IMR-90 (cell line): ENCODE measurements at regions not wholly inside any gene's neighbourhood (a gene's known extent, or its start where the extent isn't known, plus 50 kb on each side); places are given as distances from the start of the nearest gene placed in this dataset.

ENCODE experiments used
- ATAC-seq: fragments of 200-7000 bp; cut with Tn5 transposase; 2 replicates; pipeline ENCODE4 v1.9.1; 2020; ENCODE audit warnings: low read depth, mild to moderate bottlenecking, moderate library complexity
- BruUV-seq: library from RNA; stranded (reverse); fragments of 400-500 nt; replicated peaks from 2 replicates; lab custom pipeline; 2021; lab: Mats Ljungman, UMichigan
- CTCF ChIA-PET: fragments of 300-600 bp; formaldehyde crosslinking; extraction: SDS; loops from one replicate; lab custom pipeline; 2021; ENCODE audit warnings: antibody characterized with exemption; lab: Yijun Ruan, JAX
- POLR2A ChIA-PET: fragments of 300-600 bp; sonication (Branson Sonifier 250); formaldehyde crosslinking; loops from one replicate; lab custom pipeline; 2022; ENCODE audit warnings: antibody characterized with exemption; ENCODE audit not compliant: unreplicated experiment; lab: Charles Lee
- DNase-seq: peaks from one replicate; pipeline ENCODE4 v3.0.0; 2013
- H2AFZ ChIP-seq: replicated peaks from 2 replicates; pipeline ENCODE3; 2013; ENCODE audit warnings: low read length, mild to moderate bottlenecking; ENCODE audit not compliant: poor library complexity
- H2AK5ac ChIP-seq: 2 replicates; pipeline ENCODE4 v1.6.1; 2013; ENCODE audit warnings: low read depth, low read length, inconsistent platforms
- H2AK9ac ChIP-seq: replicated peaks from 2 replicates; pipeline ENCODE3; 2013; ENCODE audit warnings: mild to moderate bottlenecking, low read depth, low read length, moderate library complexity; ENCODE audit not compliant: poor library complexity
- H2BK120ac ChIP-seq: 2 replicates; pipeline ENCODE4 v1.6.1; 2013; ENCODE audit warnings: low read depth, low read length, inconsistent platforms
- H2BK15ac ChIP-seq: 3 replicates; pipeline ENCODE4 v1.6.1; 2013; ENCODE audit warnings: low read depth, low read length, inconsistent platforms
- H2BK20ac ChIP-seq: 2 replicates; pipeline ENCODE4 v1.6.1; 2013; ENCODE audit warnings: low read depth, mild to moderate bottlenecking, inconsistent platforms, low read length, moderate library complexity
- H2BK5ac ChIP-seq: 2 replicates; pipeline ENCODE4 v1.6.1; 2013; ENCODE audit warnings: mild to moderate bottlenecking, low read depth, low read length, inconsistent platforms; ENCODE audit not compliant: poor library complexity, severe bottlenecking
- H3K14ac ChIP-seq: replicated peaks from 2 replicates; pipeline ENCODE4 v1.6.1; 2013; ENCODE audit warnings: low read depth, low read length, inconsistent platforms
- H3K18ac ChIP-seq: 2 replicates; pipeline ENCODE4 v1.6.1; 2013; ENCODE audit warnings: low read depth, low read length, control low read depth
- H3K23ac ChIP-seq: 2 replicates; pipeline ENCODE4 v1.6.1; 2013; ENCODE audit warnings: low read depth, low read length, inconsistent platforms
- H3K27ac ChIP-seq: 2 replicates; pipeline ENCODE4 v1.5.1; 2013; ENCODE audit warnings: mild to moderate bottlenecking, control low read depth, low read length; ENCODE audit not compliant: insufficient read depth
- H3K27me3 ChIP-seq: 2 replicates; pipeline ENCODE4 v1.6.1; 2013; ENCODE audit warnings: low read length; ENCODE audit not compliant: control insufficient read depth, insufficient read depth
- H3K36me3 ChIP-seq: 2 replicates; pipeline ENCODE4 v1.6.1; 2013; ENCODE audit warnings: low read length, mixed read lengths; ENCODE audit not compliant: control insufficient read depth, insufficient read depth
- H3K4ac ChIP-seq: 2 replicates; pipeline ENCODE4 v1.6.1; 2013; ENCODE audit warnings: low read depth, low read length, inconsistent platforms
- H3K4me1 ChIP-seq: 2 replicates; pipeline ENCODE4 v1.6.1; 2013; ENCODE audit warnings: low read length, mixed read lengths; ENCODE audit not compliant: control insufficient read depth, insufficient read depth
- H3K4me2 ChIP-seq: 2 replicates; pipeline ENCODE4 v1.6.1; 2013; ENCODE audit warnings: low read depth, mild to moderate bottlenecking, control low read depth, low read length, moderate library complexity
- H3K4me3 ChIP-seq: 2 replicates; pipeline ENCODE4 v1.5.1; 2013; ENCODE audit warnings: low read depth, mild to moderate bottlenecking, control low read depth, low read length, moderate library complexity; ENCODE audit not compliant: insufficient read depth
- H3K56ac ChIP-seq: 2 replicates; pipeline ENCODE4 v1.6.1; 2013; ENCODE audit warnings: low read length, inconsistent platforms; ENCODE audit not compliant: insufficient read depth; ENCODE audit errors: extremely low read depth
- H3K79me1 ChIP-seq, 2 experiments: 2 replicates each; pipeline ENCODE4 v1.6.1; 2013; ENCODE audit warnings: low read length in 2 of 2, inconsistent platforms in 1 of 2, low read depth in 1 of 2
- H3K9ac ChIP-seq: 2 replicates; pipeline ENCODE4 v1.6.1; 2013; ENCODE audit warnings: low read depth, low read length, control low read depth
- H3K9me1 ChIP-seq: 2 replicates; pipeline ENCODE4 v1.6.1; 2013; ENCODE audit warnings: low read length, inconsistent platforms; ENCODE audit not compliant: insufficient read depth
- H3K9me3 ChIP-seq: 2 replicates; pipeline ENCODE4 v1.6.1; 2013; ENCODE audit warnings: low read length; ENCODE audit not compliant: control insufficient read depth, insufficient read depth
- H4K20me1 ChIP-seq: 2 replicates; pipeline ENCODE4 v1.6.1; 2013; ENCODE audit warnings: low read length, inconsistent platforms; ENCODE audit not compliant: insufficient read depth
- H4K5ac ChIP-seq: 2 replicates; pipeline ENCODE4 v1.6.1; 2013; ENCODE audit warnings: mild to moderate bottlenecking, low read depth, low read length, control low read depth
- H4K8ac ChIP-seq, 2 experiments: 2 replicates each; pipeline ENCODE4 v1.6.1; 2013; ENCODE audit warnings: low read depth in 2 of 2, low read length in 2 of 2, control low read depth in 1 of 2, inconsistent platforms in 1 of 2
- H4K91ac ChIP-seq: 2 replicates; pipeline ENCODE4 v1.6.1; 2013; ENCODE audit warnings: low read depth, low read length, inconsistent platforms; ENCODE audit not compliant: insufficient read depth
- BHLHE40 ChIP-seq: fragments of 150-350 bp; IDR thresholded peaks from 2 replicates; pipeline ENCODE4 v1.6.1; 2016; ENCODE audit warnings: mild to moderate bottlenecking, low read depth, low read length
- CEBPB ChIP-seq: IDR thresholded peaks from 2 replicates; pipeline ENCODE4 v1.6.1; 2012; ENCODE audit warnings: low read depth, low read length, improper control_type of control experiment
- CHD1 ChIP-seq: IDR thresholded peaks from 2 replicates; pipeline ENCODE4 v1.6.1; 2012; ENCODE audit warnings: low read depth, low read length, improper control_type of control experiment
- CTCF ChIP-seq: conservative IDR thresholded peaks from 2 replicates; pipeline ENCODE4 v1.5.1; 2012; ENCODE audit warnings: mild to moderate bottlenecking, low read depth, low read length, improper control_type of control experiment
- MAZ ChIP-seq: IDR thresholded peaks from 2 replicates; pipeline ENCODE4 v1.6.1; 2012; ENCODE audit warnings: low read depth, mild to moderate bottlenecking, low read length, improper control_type of control experiment, moderate library complexity, borderline replicate concordance
- MXI1 ChIP-seq: IDR thresholded peaks from 2 replicates; pipeline ENCODE4 v1.6.1; 2012; ENCODE audit warnings: low read depth, mild to moderate bottlenecking, low read length, moderate library complexity, borderline replicate concordance
- POLR2A ChIP-seq: IDR thresholded peaks from 2 replicates; pipeline ENCODE4 v1.6.1; 2012; ENCODE audit warnings: mild to moderate bottlenecking, low read depth, low read length
- RCOR1 ChIP-seq: IDR thresholded peaks from 2 replicates; pipeline ENCODE4 v1.6.1; 2012; ENCODE audit warnings: mild to moderate bottlenecking, low read length, improper control_type of control experiment; ENCODE audit not compliant: insufficient replicate concordance
- RFX5 ChIP-seq: IDR thresholded peaks from 2 replicates; pipeline ENCODE4 v1.8.0; 2012; ENCODE audit warnings: low read depth, mild to moderate bottlenecking, low read length, moderate library complexity
- WGBS, 2 experiments: methylation state at CpG; one replicate each; pipeline versions ENCODE4 v1.1.5 to v1.1.7; 2013; ENCODE audit warnings: missing lambda C conversion rate in 2 of 2; ENCODE audit not compliant: insufficient read length in 1 of 2; ENCODE audit errors: extremely low coverage in 2 of 2; 5-methylcytosine and 5-hydroxymethylcytosine counted together
- dilution Hi-C: fragments of 300-500 bp; cut with HindIII; formaldehyde crosslinking; loops from one replicate; pipeline ENCODE4 v1.14.3; 2018; ENCODE audit warnings: low sequenced_read_pairs; ENCODE audit not compliant: unreplicated experiment
- in situ Hi-C: fragments of 300-500 bp; cut with MboI; formaldehyde crosslinking; loops from 3 replicates; pipeline ENCODE4 v1.14.3; 2019; ENCODE audit warnings: low sequenced_read_pairs, inconsistent platforms, mixed read lengths
- intact Hi-C: fragments of 100-400 bp; cut with micrococcal nuclease; formaldehyde crosslinking; loops from 2 replicates; pipeline ENCODE4 v1.10.0; 2022

GRCh38 chr3:117666325-117666724, 956.7 kb downstream of the TUSC7 start:
- no peak overlapping the region for H3K9ac ChIP-seq
- intact Hi-C loops, result no loop called here
- H3K14ac ChIP-seq, result 0 out of 2 replicates have a peak overlapping the region, but pooled peaks have one; percentile 17
- H3K4ac ChIP-seq, result peak overlapping the region; percentile 22; the same call in 1 of the 2 replicates
- H2BK15ac ChIP-seq, result no peak overlapping the region; the same call in 2 of the 3 replicates
- H4K91ac ChIP-seq, result no peak overlapping the region
- no peaks in the 10 kb centered on the region for H4K20me1 ChIP-seq
- TF ChIP-seq CEBPB (no peak), MAZ (no peak), RCOR1 (no peak), CHD1 (no peak), POLR2A (no peak), MXI1 (no peak), BHLHE40 (no peak), CTCF (no peak), RFX5 (no peak)
- H3K27ac ChIP-seq, result no peak overlapping the region
- H3K18ac ChIP-seq, result peak overlapping the region; percentile 75; the same call in 1 of the 2 replicates
- H3K9me1 ChIP-seq, result peaks cover 3% of the 10 kb centered on the region
- no peaks in the 10 kb centered on the region for H3K36me3 ChIP-seq
- no peak overlapping the region for H2AK9ac ChIP-seq
- H3K9me3 ChIP-seq, result no peaks in the 10 kb centered on the region
- H3K23ac ChIP-seq, result peak overlapping the region; percentile 11; the same call in 1 of the 2 replicates
- H2AFZ ChIP-seq, result peak overlapping the region; percentile 6
- H4K8ac ChIP-seq, result peak overlapping the region in 1 of 2 experiments; percentile 4; a peak in 1 of 4 replicates
- no CpG with 5 or more reads among the region's 3 CpGs for WGBS, 2 experiments
- POLR2A ChIA-PET, result no interaction called here
- ATAC-seq (peak; percentile 8; the same call in 1 of the 2 replicates), DNase-seq (no peak)
- CTCF ChIA-PET, result interaction anchor here (0.6 to 1.4 kb wide), 3 partner anchors 8 to 1723 kb away, joined by 3 read pairs; no protein-coding TSS in a partner anchor
- peak overlapping the region; percentile 22; the same call in 1 of the 2 replicates for H2BK20ac ChIP-seq
- BruUV-seq, result no TSS peak
- dilution Hi-C loops, result no loop called here
- peak overlapping the region; percentile 69 for H3K4me2 ChIP-seq
- H2AK5ac ChIP-seq, result no peak overlapping the region
- H3K4me3 ChIP-seq, result no peak overlapping the region
- no peaks in the 10 kb centered on the region for H3K79me1 ChIP-seq
- in situ Hi-C loops, result no loop called here
- peaks cover 12% of the 10 kb centered on the region for H3K4me1 ChIP-seq
- no peak overlapping the region for H2BK5ac ChIP-seq
- H2BK120ac ChIP-seq, result peak overlapping the region; percentile 25; the same call in 1 of the 2 replicates
- H4K5ac ChIP-seq, result peak overlapping the region; percentile 63
- no peaks in the 10 kb centered on the region for H3K27me3 ChIP-seq
- no peak overlapping the region for H3K56ac ChIP-seq
